HEK293 (cell line): ENCODE measurements at regions not wholly inside any gene's neighbourhood (a gene's known extent, or its start where the extent isn't known, plus 50 kb on each side); places are given as distances from the start of the nearest gene placed in this dataset.

Source experiments
- CTCF ChIA-PET: fragments of 350-600 bp; formaldehyde crosslinking; extraction: SDS; loops from one replicate; lab custom pipeline; 2021; ENCODE audit warnings: antibody characterized with exemption; lab: Yijun Ruan, JAX
- POLR2A ChIA-PET: fragments of 300-600 bp; formaldehyde crosslinking; extraction: SDS; loops from one replicate; lab custom pipeline; 2020; ENCODE audit warnings: antibody characterized with exemption, inconsistent platforms; lab: Yijun Ruan, JAX
- H3K27ac ChIP-seq: fragments of 200-500 bp; sonication (Bioruptor generic); 2 replicates; pipeline ENCODE4 v1.5.1; 2014; ENCODE audit warnings: low read depth, low read length, control low read depth, inconsistent platforms; ENCODE audit errors: extremely low read depth
- H3K36me3 ChIP-seq, 2 experiments: fragments of 200-500 bp in 1 of 2; sonication (Bioruptor generic) in 1 of 2; 1 replicate in 1 of 2; 2 replicates in 1 of 2; pipeline ENCODE4 v1.5.1; 2014 to 2017; ENCODE audit warnings: inconsistent platforms in 2 of 2, low read length in 2 of 2; ENCODE audit not compliant: control insufficient read depth in 2 of 2, insufficient read depth in 1 of 2
- H3K4me1 ChIP-seq: fragments of 200-500 bp; sonication (Bioruptor generic); 2 replicates; pipeline ENCODE4 v1.5.1; 2014; ENCODE audit warnings: mild to moderate bottlenecking, low read length, inconsistent platforms; ENCODE audit not compliant: control insufficient read depth, insufficient read depth
- H3K4me3 ChIP-seq: 2 replicates; pipeline ENCODE4 v1.5.1; 2011; ENCODE audit warnings: low read depth, mild to moderate bottlenecking, control low read depth, low read length, moderate library complexity
- H3K9me3 ChIP-seq: fragments of 200-500 bp; sonication (Bioruptor generic); 2 replicates; pipeline ENCODE4 v1.5.1; 2014; ENCODE audit warnings: low read depth, low read length, inconsistent platforms; ENCODE audit not compliant: control insufficient read depth, insufficient read depth
- INSM2 ChIP-seq: fragments of 450-650 bp; formaldehyde crosslinking; IDR thresholded peaks from 2 replicates; pipeline ENCODE4 v1.5.1; 2016; ENCODE audit warnings: missing biosample characterization, missing genetic modification characterization
- TSHZ1 ChIP-seq: fragments of 450-650 bp; formaldehyde crosslinking; IDR thresholded peaks from 2 replicates; pipeline ENCODE4 v1.5.1; 2016; ENCODE audit warnings: missing biosample characterization, missing genetic modification characterization, borderline replicate concordance
- ZBTB11 ChIP-seq: fragments of 450-650 bp; formaldehyde crosslinking; conservative IDR thresholded peaks from 2 replicates; pipeline ENCODE4 v1.5.1; 2016; ENCODE audit warnings: low read depth, missing biosample characterization, missing genetic modification characterization
- ZBTB20 ChIP-seq: fragments of 450-650 bp; formaldehyde crosslinking; IDR thresholded peaks from 2 replicates; pipeline ENCODE4 v1.5.1; 2016; ENCODE audit warnings: missing biosample characterization, missing genetic modification characterization
- ZBTB49 ChIP-seq: fragments of 450-650 bp; formaldehyde crosslinking; IDR thresholded peaks from 2 replicates; pipeline ENCODE4 v1.5.1; 2016; ENCODE audit warnings: missing biosample characterization, missing genetic modification characterization, low read depth
- ZNF114 ChIP-seq: fragments of 450-650 bp; formaldehyde crosslinking; IDR thresholded peaks from 2 replicates; pipeline ENCODE4 v1.5.0; 2017; ENCODE audit warnings: missing biosample characterization, missing genetic modification characterization
- ZNF174 ChIP-seq: fragments of 450-650 bp; formaldehyde crosslinking; IDR thresholded peaks from 2 replicates; pipeline ENCODE4 v1.5.0; 2017; ENCODE audit warnings: missing biosample characterization, mild to moderate bottlenecking, missing genetic modification characterization
- ZNF292 ChIP-seq: fragments of 450-650 bp; formaldehyde crosslinking; IDR thresholded peaks from 2 replicates; pipeline ENCODE4 v1.5.1; 2016; ENCODE audit warnings: low read depth, missing biosample characterization, missing genetic modification characterization, borderline replicate concordance
- ZNF341 ChIP-seq: fragments of 450-650 bp; formaldehyde crosslinking; IDR thresholded peaks from 2 replicates; pipeline ENCODE4; 2016; ENCODE audit warnings: low read depth, missing biosample characterization, missing genetic modification characterization
- ZNF404 ChIP-seq: fragments of 450-650 bp; formaldehyde crosslinking; IDR thresholded peaks from 2 replicates; pipeline ENCODE4 v1.5.1; 2017; ENCODE audit warnings: missing biosample characterization, missing genetic modification characterization
- ZNF416 ChIP-seq: fragments of 450-650 bp; formaldehyde crosslinking; IDR thresholded peaks from 2 replicates; pipeline ENCODE4 v1.5.1; 2016; ENCODE audit warnings: missing biosample characterization, missing genetic modification characterization
- ZNF423 ChIP-seq: fragments of 450-650 bp; formaldehyde crosslinking; IDR thresholded peaks from 2 replicates; pipeline ENCODE4 v1.5.1; 2016; ENCODE audit warnings: missing biosample characterization, missing genetic modification characterization
- ZNF624 ChIP-seq: fragments of 450-650 bp; formaldehyde crosslinking; IDR thresholded peaks from 2 replicates; pipeline ENCODE4 v1.5.1; 2017; ENCODE audit warnings: missing biosample characterization, missing genetic modification characterization
- ZNF776 ChIP-seq: fragments of 450-650 bp; formaldehyde crosslinking; IDR thresholded peaks from 2 replicates; pipeline ENCODE4 v1.5.0; 2017; ENCODE audit warnings: missing biosample characterization, missing genetic modification characterization, borderline replicate concordance
- ZNF791 ChIP-seq: fragments of 450-650 bp; formaldehyde crosslinking; IDR thresholded peaks from 2 replicates; pipeline ENCODE4 v1.5.1; 2016; ENCODE audit warnings: missing biosample characterization, missing genetic modification characterization
- ZNF792 ChIP-seq: fragments of 450-650 bp; formaldehyde crosslinking; IDR thresholded peaks from 2 replicates; pipeline ENCODE4 v1.5.1; 2016; ENCODE audit warnings: missing biosample characterization, missing genetic modification characterization
- ZNF843 ChIP-seq: fragments of 450-650 bp; formaldehyde crosslinking; IDR thresholded peaks from 2 replicates; pipeline ENCODE4 v1.5.1; 2016; ENCODE audit warnings: missing biosample characterization, missing genetic modification characterization
- TF ChIP-seq, protein P1 (sequence below): fragments of 450-650 bp; formaldehyde crosslinking; IDR thresholded peaks from 2 replicates; pipeline ENCODE4 v1.5.1; 2017; ENCODE audit warnings: missing biosample characterization, missing genetic modification characterization
- TF ChIP-seq, protein P2 (sequence below): fragments of 450-650 bp; formaldehyde crosslinking; IDR thresholded peaks from 2 replicates; pipeline ENCODE4 v1.5.1; 2016; ENCODE audit warnings: missing biosample characterization, missing genetic modification characterization
- TF ChIP-seq, protein P3 (sequence below): fragments of 450-650 bp; formaldehyde crosslinking; IDR thresholded peaks from 2 replicates; pipeline ENCODE4 v1.5.1; 2016; ENCODE audit warnings: missing biosample characterization, missing genetic modification characterization

- TF ChIP-seq ZBTB11 (tag by site-specific recombination) (no peak), ZNF843 (tag by site-specific recombination) (no peak), ZNF416 (tag by site-specific recombination) (no peak), ZNF776 (no peak), ZNF624 (no peak)
- TF ChIP-seq, protein P1, sequence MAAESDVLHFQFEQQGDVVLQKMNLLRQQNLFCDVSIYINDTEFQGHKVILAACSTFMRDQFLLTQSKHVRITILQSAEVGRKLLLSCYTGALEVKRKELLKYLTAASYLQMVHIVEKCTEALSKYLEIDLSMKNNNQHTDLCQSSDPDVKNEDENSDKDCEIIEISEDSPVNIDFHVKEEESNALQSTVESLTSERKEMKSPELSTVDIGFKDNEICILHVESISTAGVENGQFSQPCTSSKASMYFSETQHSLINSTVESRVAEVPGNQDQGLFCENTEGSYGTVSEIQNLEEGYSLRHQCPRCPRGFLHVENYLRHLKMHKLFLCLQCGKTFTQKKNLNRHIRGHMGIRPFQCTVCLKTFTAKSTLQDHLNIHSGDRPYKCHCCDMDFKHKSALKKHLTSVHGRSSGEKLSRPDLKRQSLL, result no peak
- TF ChIP-seq, protein P2, sequence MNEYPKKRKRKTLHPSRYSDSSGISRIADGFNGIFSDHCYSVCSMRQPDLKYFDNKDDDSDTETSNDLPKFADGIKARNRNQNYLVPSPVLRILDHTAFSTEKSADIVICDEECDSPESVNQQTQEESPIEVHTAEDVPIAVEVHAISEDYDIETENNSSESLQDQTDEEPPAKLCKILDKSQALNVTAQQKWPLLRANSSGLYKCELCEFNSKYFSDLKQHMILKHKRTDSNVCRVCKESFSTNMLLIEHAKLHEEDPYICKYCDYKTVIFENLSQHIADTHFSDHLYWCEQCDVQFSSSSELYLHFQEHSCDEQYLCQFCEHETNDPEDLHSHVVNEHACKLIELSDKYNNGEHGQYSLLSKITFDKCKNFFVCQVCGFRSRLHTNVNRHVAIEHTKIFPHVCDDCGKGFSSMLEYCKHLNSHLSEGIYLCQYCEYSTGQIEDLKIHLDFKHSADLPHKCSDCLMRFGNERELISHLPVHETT (tag by site-specific recombination), result no peak
Observed at GRCh38 chrX:42023122-42023521, 99.8 kb upstream of the CASK start (continued).

DNA sequence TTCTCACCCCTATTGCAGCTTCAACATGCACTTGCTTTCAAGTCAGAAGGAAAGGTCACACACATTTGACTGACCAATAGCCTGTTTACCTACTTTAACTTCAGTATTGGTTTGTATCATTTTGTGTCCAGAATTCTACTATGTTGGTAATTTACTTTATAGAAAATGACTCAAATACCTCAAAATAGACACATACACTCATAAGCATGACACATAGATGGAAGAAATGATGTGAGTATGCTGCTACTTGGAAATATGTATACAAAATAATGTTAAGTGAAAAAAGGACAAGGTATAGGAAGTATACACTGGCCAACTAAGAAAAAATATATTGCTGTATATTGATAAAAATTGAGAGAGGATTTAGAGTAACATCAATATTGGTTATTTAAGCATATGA lies 98.8 kb upstream of the CASK start:
- CTCF ChIA-PET, result no interaction called here
- Histone ChIP-seq H3K36me3 (no peaks in the 10 kb centered on the region), H3K4me1 (no peaks in the 10 kb centered on the region), H3K9me3 (no peaks in the 10 kb centered on the region), H3K27ac (no peak overlapping the region), H3K4me3 (no peak overlapping the region)
- POLR2A ChIA-PET, result no interaction called here
- no peak for TF ChIP-seq ZNF341 (tag by site-specific recombination)
- no peak for TF ChIP-seq ZBTB20 (tag by site-specific recombination)
- no peak for TF ChIP-seq INSM2
- no peak for TF ChIP-seq TSHZ1 (tag by site-specific recombination)
- TF ChIP-seq ZNF292 (tag by site-specific recombination), result no peak
- TF ChIP-seq ZNF792, result no peak
- TF ChIP-seq ZBTB49 (tag by site-specific recombination), result no peak
- TF ChIP-seq ZNF404 (tag by site-specific recombination), result no peak
- no peak for TF ChIP-seq ZNF791
- TF ChIP-seq, protein P3, sequence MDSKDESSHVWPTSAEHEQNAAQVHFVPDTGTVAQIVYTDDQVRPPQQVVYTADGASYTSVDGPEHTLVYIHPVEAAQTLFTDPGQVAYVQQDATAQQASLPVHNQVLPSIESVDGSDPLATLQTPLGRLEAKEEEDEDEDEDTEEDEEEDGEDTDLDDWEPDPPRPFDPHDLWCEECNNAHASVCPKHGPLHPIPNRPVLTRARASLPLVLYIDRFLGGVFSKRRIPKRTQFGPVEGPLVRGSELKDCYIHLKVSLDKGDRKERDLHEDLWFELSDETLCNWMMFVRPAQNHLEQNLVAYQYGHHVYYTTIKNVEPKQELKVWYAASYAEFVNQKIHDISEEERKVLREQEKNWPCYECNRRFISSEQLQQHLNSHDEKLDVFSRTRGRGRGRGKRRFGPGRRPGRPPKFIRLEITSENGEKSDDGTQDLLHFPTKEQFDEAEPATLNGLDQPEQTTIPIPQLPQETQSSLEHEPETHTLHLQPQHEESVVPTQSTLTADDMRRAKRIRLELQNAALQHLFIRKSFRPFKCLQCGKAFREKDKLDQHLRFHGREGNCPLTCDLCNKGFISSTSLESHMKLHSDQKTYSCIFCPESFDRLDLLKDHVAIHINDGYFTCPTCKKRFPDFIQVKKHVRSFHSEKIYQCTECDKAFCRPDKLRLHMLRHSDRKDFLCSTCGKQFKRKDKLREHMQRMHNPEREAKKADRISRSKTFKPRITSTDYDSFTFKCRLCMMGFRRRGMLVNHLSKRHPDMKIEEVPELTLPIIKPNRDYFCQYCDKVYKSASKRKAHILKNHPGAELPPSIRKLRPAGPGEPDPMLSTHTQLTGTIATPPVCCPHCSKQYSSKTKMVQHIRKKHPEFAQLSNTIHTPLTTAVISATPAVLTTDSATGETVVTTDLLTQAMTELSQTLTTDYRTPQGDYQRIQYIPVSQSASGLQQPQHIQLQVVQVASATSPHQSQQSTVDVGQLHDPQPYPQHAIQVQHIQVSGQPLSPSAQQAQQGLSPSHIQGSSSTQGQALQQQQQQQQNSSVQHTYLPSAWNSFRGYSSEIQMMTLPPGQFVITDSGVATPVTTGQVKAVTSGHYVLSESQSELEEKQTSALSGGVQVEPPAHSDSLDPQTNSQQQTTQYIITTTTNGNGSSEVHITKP (tag by site-specific recombination), result no peak
- no peak for TF ChIP-seq ZNF423 (tag by site-specific recombination)
- no peak for TF ChIP-seq ZNF114 (tag by site-specific recombination)
- TF ChIP-seq ZNF174 (tag by site-specific recombination), result no peak
